ENCODE measurements at regions not wholly inside any gene's neighbourhood (a gene's known extent, or its start where the extent isn't known, plus 50 kb on each side); places are given as distances from the start of the nearest gene placed in this dataset.

- no peak for TF ChIP-seq ZNF713 (CRISPR knock-in tag; IDR thresholded peaks at IDR 0.05)
- no peak for TF ChIP-seq USF2 (IDR thresholded peaks at IDR 0.05; ENCODE audit: low read depth, low read length)
- no peak for TF ChIP-seq USF2 (CRISPR knock-in tag; IDR thresholded peaks at IDR 0.05; ENCODE audit: borderline replicate concordance)
- no peak for TF ChIP-seq CHD4 (IDR thresholded peaks at IDR 0.05; ENCODE audit: borderline replicate concordance, low read length)
- no peak for TF ChIP-seq RAD21 (CRISPR knock-in tag; IDR thresholded peaks at IDR 0.05)
- no peak for TF ChIP-seq FOXM1 (CRISPR knock-in tag; IDR thresholded peaks at IDR 0.05)
- no peak for TF ChIP-seq JUNB (CRISPR knock-in tag; IDR thresholded peaks at IDR 0.05; ENCODE audit: borderline replicate concordance)
- TF ChIP-seq CTCF (CRISPR knock-in tag; IDR thresholded peaks at IDR 0.05), result no peak
- no peak for TF ChIP-seq ZBTB34 (CRISPR knock-in tag; IDR thresholded peaks at IDR 0.05)
- TF ChIP-seq EZH2 (conservative IDR thresholded peaks at IDR 0.05; ENCODE audit: low read depth, low read length), result no peak
- TF ChIP-seq SIN3A (IDR thresholded peaks at IDR 0.05; ENCODE audit: borderline replicate concordance, low read depth, low read length), result no peak
- TF ChIP-seq POLR2A (IDR thresholded peaks at IDR 0.05; ENCODE audit: insufficient read depth in 1 of 2, low read depth in 2 of 2, low read length in 2 of 2), result no peak
Observed at GRCh38 chr2:71990122-71990521, 157.5 kb downstream of the CYP26B1 start.

Measured in HepG2 (cell line).